Thoracic aorta (tissue), 2 donors: ENCODE measurements at regions not wholly inside any gene's neighbourhood (a gene's known extent, or its start where the extent isn't known, plus 50 kb on each side); places are given as distances from the start of the nearest gene placed in this dataset.

Experiments
- ATAC-seq: fragments of 150-250 bp; one replicate; pipeline ENCODE4 v1.8.0; 2017; ENCODE audit warnings: low read depth; ENCODE audit not compliant: insufficient number of reproducible peaks, low FRiP score
- DNase-seq: peaks from one replicate; pipeline ENCODE4 v3.0.0-alpha.2; 2020; ENCODE audit warnings: low spot score
- H3K27ac ChIP-seq, 2 donors: fragments of 200-600 bp; sonication (generic); 1 replicate in 1 of 2; 2 replicates in 1 of 2; pipeline ENCODE4 v1.5.1; 2016; ENCODE audit warnings: mild to moderate bottlenecking in 2 of 2, moderate library complexity in 2 of 2
- H3K27me3 ChIP-seq: fragments of 200-600 bp; sonication (generic); replicated peaks from 2 replicates; pipeline ENCODE4 v1.6.0; 2016; ENCODE audit warnings: mild to moderate bottlenecking; ENCODE audit not compliant: insufficient read depth
- H3K36me3 ChIP-seq: fragments of 200-600 bp; sonication (generic); one replicate; pipeline ENCODE4 v1.5.1; 2016
- H3K4me1 ChIP-seq, 2 donors: fragments of 200-600 bp; sonication (generic); 1 replicate in 1 of 2; 2 replicates in 1 of 2; pipeline versions ENCODE4 v1.5.1 to v1.6.0; 2016; ENCODE audit warnings: low read depth in 2 of 2, mild to moderate bottlenecking in 1 of 2; ENCODE audit not compliant: control insufficient read depth in 1 of 2
- H3K4me3 ChIP-seq: fragments of 200-600 bp; sonication (generic); 2 replicates; pipeline ENCODE4 v1.5.1; 2016; ENCODE audit warnings: mild to moderate bottlenecking
- H3K9me3 ChIP-seq: fragments of 200-600 bp; sonication (generic); 2 replicates; pipeline ENCODE4 v1.5.1; 2016
- TF ChIP-seq, protein P1 (sequence below): fragments of 200-600 bp; sonication (generic); IDR thresholded peaks from one replicate; pipeline ENCODE4 v1.5.1; 2019; ENCODE audit warnings: antibody characterized with exemption

DNA sequence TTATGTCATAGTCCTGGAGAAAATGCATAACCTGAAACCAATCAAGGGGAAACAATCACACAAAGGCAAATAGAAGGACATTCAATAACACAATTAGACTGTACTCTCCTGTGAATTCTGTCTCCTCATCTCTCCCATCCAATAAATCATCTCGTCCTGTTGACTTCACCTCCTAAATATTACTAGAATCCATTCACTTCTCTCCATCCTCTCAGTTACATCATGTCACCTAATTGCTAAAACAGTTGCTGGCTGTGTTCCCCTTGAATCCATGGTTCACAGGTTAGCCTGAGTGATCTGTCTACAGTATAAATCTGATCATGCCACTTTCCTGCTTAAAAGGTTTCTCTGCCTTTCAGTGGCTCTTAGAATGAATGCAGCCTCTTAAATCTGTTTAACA, 220.2 kb downstream of the TGFB2 start:
- Histone ChIP-seq H3K36me3 (no peaks in the 10 kb centered on the region), H3K4me3 (no peak overlapping the region), H3K4me1 (no peaks in the 10 kb centered on the region), H3K9me3 (no peaks in the 10 kb centered on the region), H3K27me3 (no peaks in the 10 kb centered on the region), H3K27ac (no peak overlapping the region)
- TF ChIP-seq, protein P1, sequence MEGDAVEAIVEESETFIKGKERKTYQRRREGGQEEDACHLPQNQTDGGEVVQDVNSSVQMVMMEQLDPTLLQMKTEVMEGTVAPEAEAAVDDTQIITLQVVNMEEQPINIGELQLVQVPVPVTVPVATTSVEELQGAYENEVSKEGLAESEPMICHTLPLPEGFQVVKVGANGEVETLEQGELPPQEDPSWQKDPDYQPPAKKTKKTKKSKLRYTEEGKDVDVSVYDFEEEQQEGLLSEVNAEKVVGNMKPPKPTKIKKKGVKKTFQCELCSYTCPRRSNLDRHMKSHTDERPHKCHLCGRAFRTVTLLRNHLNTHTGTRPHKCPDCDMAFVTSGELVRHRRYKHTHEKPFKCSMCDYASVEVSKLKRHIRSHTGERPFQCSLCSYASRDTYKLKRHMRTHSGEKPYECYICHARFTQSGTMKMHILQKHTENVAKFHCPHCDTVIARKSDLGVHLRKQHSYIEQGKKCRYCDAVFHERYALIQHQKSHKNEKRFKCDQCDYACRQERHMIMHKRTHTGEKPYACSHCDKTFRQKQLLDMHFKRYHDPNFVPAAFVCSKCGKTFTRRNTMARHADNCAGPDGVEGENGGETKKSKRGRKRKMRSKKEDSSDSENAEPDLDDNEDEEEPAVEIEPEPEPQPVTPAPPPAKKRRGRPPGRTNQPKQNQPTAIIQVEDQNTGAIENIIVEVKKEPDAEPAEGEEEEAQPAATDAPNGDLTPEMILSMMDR: no peak
- DNase-seq (no peak), ATAC-seq (no peak)

DNA sequence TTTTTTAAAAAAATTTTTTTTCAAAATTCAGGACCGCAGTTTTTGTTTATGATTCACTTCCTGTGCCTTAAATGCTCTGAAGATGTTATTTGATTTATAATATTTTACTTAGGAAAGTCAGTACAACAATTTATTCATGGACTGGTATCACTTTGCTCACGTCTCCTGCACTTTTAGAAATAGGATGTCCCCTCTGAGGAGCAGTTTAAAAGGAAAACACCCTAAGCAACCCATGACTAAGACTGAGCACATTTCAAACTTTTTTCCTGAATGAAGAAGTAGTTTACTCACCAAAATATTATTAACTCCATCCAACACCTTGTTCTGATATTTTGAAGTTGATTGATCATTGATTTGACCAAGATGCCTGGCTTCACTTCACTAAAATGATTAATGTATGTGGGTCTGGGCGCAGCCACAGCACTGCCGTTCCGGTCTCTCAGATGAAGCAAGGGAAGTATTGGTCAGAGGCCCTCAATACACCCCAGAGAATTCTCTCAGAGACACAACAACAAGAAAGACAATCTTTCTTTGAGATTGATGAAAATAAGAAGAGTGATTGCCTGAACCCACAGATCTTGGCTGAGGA, 223.9 kb downstream of the TGFB2 start:
- no peak overlapping the region for H3K27ac ChIP-seq
- DNase-seq (no peak), ATAC-seq (no peak)

DNA sequence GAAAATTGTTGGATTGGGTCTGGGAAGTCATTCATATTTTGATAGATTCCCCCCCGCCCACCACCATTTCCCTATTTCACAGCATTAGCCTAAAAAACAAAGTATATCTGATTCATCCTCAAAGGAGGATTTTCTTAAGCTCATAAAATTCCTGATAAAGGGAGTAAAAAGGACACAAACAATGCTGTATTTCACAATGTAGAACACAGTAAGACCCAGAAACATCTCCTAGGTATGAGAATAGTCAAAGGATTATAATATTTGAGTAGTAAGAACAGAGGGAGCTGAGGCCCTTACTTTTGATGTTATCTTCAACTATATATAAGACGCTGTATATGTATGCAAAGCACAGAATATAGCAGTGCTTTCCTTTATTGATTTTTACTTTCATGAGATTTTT, 225.3 kb downstream of the TGFB2 start:
- H3K27ac ChIP-seq: no peak overlapping the region
- H3K9me3 ChIP-seq: no peaks in the 10 kb centered on the region
- TF ChIP-seq, protein P1: no peak
- no peak overlapping the region for H3K4me3 ChIP-seq
- H3K4me1 ChIP-seq: no peaks in the 10 kb centered on the region
- H3K27me3 ChIP-seq: no peaks in the 10 kb centered on the region
- ATAC-seq: no peak
- no peaks in the 10 kb centered on the region for H3K36me3 ChIP-seq
- DNase-seq: no peak

More for the DNA sequence above, 223.9 kb downstream of the TGFB2 start:
- no peaks in the 10 kb centered on the region for H3K4me1 ChIP-seq
- no peaks in the 10 kb centered on the region for H3K27me3 ChIP-seq
- no peak overlapping the region for H3K4me3 ChIP-seq
- H3K36me3 ChIP-seq: no peaks in the 10 kb centered on the region
- no peaks in the 10 kb centered on the region for H3K9me3 ChIP-seq
- TF ChIP-seq, protein P1: no peak

DNA sequence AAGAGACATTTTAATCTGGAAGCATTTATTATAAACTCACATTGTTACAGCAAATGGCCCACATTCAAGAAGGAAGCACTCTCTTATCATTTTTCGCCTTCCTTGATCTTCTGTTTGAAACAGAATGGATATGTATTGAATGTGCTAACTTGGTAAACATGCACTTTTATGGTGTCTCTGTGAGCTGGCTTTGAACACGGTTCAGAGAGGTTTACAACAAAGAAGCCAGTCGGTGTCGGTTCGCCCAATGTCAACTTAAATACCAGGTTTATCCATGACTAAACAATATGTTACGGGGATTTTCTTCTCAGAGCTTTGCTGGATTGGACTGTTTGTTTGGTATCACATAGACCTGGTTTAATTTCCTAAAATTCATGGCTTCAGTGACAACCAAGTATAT, 226.4 kb downstream of the TGFB2 start:
- Histone ChIP-seq H3K4me1 (no peaks in the 10 kb centered on the region), H3K36me3 (no peaks in the 10 kb centered on the region), H3K9me3 (no peaks in the 10 kb centered on the region), H3K4me3 (no peak overlapping the region), H3K27me3 (no peaks in the 10 kb centered on the region), H3K27ac (no peak overlapping the region)
- no peak for DNase-seq
- no peak for ATAC-seq
- TF ChIP-seq, protein P1: no peak

DNA sequence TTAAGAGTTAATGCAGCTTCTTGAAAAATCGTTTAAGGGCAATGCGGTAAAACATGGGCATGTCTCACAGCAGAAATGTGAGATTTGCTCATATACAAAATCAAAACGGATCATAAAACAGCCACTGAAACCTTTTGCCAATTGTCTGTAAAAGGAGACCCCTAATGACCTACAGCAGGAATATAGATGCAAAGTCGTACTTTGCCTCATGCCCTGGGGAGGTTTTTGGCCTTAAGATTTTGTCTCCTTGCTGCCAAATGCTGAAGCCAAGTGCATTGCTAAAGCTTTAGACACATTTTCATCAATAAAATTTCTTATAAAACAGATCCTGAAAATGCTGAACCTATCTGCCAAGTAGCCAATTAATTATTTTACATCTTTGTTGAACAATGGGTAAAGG, 226.9 kb downstream of the TGFB2 start:
- no peaks in the 10 kb centered on the region for H3K9me3 ChIP-seq
- H3K4me1 ChIP-seq: no peaks in the 10 kb centered on the region
- no peaks in the 10 kb centered on the region for H3K27me3 ChIP-seq
- ATAC-seq (no peak), DNase-seq (no peak)
- no peaks in the 10 kb centered on the region for H3K36me3 ChIP-seq
- H3K4me3 ChIP-seq: no peak overlapping the region
- TF ChIP-seq, protein P1: no peak
- no peak overlapping the region for H3K27ac ChIP-seq
